ENCODE measurements at regions not wholly inside any gene's neighbourhood (a gene's known extent, or its start where the extent isn't known, plus 50 kb on each side); places are given as distances from the start of the nearest gene placed in this dataset.

- no peak for DNase-seq
Measured at GRCh38 chr1:201750934-201751333, 78.0 kb upstream of the IPO9 start.

- no peak for DNase-seq
Measured at GRCh38 chr1:201751872-201752271, 77.1 kb upstream of the IPO9 start.

GRCh38 chr1:201752333-201752732 is 76.6 kb upstream of the IPO9 start:
- no peak for DNase-seq

GRCh38 chr1:201753492-201753891 is 75.5 kb upstream of the IPO9 start:
- DNase-seq: no peak

- no peak for DNase-seq
Measured at GRCh38 chr1:201754353-201754752, 74.6 kb upstream of the IPO9 start.

- no peak for DNase-seq
Measured at GRCh38 chr1:201755200-201755599, 73.8 kb upstream of the IPO9 start.

- DNase-seq: no peak
Measured at GRCh38 chr1:201756406-201756805, 72.6 kb upstream of the IPO9 start.

GRCh38 chr1:201758499-201759050 is 70.4 kb upstream of the IPO9 start:
- no peak for DNase-seq

GRCh38 chr1:201759194-201759815 is 69.7 kb upstream of the IPO9 start:
- DNase-seq: no peak

GRCh38 chr1:201760516-201760915 is 68.4 kb upstream of the IPO9 start:
- DNase-seq: no peak

GRCh38 chr1:201761178-201761577 is 67.8 kb upstream of the IPO9 start:
- DNase-seq: no peak

- no peak for DNase-seq
Measured at GRCh38 chr1:201761871-201762270, 67.1 kb upstream of the IPO9 start.

- DNase-seq: no peak
Measured at GRCh38 chr1:201762381-201762780, 66.6 kb upstream of the IPO9 start.

- no peak for DNase-seq
Measured at GRCh38 chr1:201763455-201764140, 65.4 kb upstream of the IPO9 start.

GRCh38 chr1:201764166-201764565 is 64.8 kb upstream of the IPO9 start:
- DNase-seq: no peak

GRCh38 chr1:201764579-201764978 is 64.4 kb upstream of the IPO9 start:
- DNase-seq: no peak

GRCh38 chr1:201766131-201766866 is 62.7 kb upstream of the IPO9 start:
- no peak for DNase-seq

GRCh38 chr1:201767339-201767738 is 61.6 kb upstream of the IPO9 start:
- DNase-seq: no peak

GRCh38 chr1:201769072-201769471 is 59.9 kb upstream of the IPO9 start:
- no peak for DNase-seq

- DNase-seq: no peak
Measured at GRCh38 chr1:201769966-201770365, 59.0 kb upstream of the IPO9 start.

GRCh38 chr1:201771466-201771865 is 57.5 kb upstream of the IPO9 start:
- no peak for DNase-seq

- no peak for DNase-seq
Measured at GRCh38 chr1:201772178-201772577, 56.8 kb upstream of the IPO9 start.

GRCh38 chr1:201773764-201774163 is 55.2 kb upstream of the IPO9 start:
- DNase-seq: no peak
